ENCODE measurements at regions not wholly inside any gene's neighbourhood (a gene's known extent, or its start where the extent isn't known, plus 50 kb on each side); places are given as distances from the start of the nearest gene placed in this dataset.
"Not testable (repeated sequence)": the region's sequence is repeated elsewhere in the genome, so short reads cannot be mapped to it uniquely, and the experiment has no call there.

GRCh38 chr18:64807560-64807959 is 658.7 kb upstream of the LINC00305 start:
- no peak for DNase-seq

DNA sequence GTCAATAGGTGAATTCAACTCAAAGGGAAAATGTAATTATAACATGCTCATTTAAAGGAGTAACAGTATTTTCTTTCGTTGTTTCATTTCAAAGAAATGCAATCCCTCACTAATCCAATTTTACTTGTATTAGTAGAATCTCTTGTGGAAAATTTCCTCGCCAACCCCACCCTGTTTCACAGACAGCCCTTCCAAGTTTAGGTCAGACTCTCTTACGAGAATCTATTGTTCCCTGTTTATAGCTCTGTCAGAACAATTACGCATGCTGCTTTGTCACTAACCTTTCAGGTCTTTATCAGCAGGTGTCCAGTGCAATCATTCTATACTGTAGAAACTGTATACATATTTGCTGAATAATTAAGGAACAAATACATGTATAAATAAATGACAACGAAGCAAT is 657.8 kb upstream of the LINC00305 start:
- no peak for DNase-seq

DNA sequence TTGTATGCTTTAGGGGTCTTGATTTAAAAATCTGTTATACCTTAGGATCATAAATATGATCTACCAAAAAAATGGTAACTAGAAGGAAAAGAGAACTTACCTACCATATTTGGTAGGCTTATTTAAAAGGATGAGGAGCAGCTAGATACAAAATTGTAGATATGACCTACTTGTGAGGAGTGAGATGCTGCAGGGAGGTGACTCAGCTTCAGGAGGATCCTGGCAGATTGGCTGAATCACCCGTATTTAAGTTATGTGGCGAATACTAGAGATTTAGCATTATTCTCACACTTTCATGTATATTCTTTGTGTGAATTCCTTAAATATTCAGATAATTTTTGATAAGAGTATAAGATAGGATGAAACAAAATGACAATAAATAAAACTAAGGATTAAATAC is 657.3 kb upstream of the LINC00305 start:
- no peak for DNase-seq

DNA sequence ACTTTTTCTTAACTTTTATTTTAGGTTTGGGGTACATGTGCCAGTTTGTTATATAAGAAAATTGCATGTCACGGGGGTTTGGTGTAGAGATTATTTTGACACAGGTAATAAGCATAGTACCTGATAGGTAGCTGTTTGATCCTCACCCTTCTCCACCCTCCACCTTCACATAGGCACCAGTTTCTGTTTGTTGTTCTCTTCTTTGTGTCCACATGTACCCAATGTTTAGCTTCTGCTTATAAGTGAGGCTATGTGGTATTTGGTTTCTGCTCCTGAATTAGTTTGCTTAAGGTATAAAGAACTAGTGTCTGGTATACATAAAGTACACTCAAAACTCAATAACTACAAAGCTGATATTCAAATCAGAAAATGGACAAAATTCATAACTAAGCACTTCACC is 654.6 kb upstream of the LINC00305 start:
- DNase-seq = no peak

GRCh38 chr18:64800151-64800550 is 651.3 kb upstream of the LINC00305 start:
- no peak for DNase-seq

DNA sequence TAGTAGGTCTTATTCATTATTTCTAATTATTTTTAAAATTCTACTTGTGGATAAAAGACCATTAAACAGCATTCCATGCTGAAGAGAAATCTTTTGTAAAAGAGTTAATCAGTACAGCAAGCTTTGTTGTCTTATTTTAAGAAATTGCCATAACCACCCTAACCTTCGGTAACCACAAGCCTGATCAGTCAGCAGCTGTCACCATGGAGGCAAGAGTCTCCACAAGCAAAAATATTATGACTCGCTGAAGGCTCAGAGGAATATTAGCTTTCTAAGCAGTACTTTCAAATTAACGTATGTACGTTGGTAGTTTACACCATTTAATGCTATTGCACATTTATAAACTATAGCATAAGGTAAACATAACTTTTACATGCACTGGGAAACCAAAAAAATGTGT is 650.5 kb upstream of the LINC00305 start:
- no peak for DNase-seq

- no peak for DNase-seq
Measured at GRCh38 chr18:64791236-64791635, 642.3 kb upstream of the LINC00305 start.

- no peak for DNase-seq
Measured at GRCh38 chr18:64785686-64786085, 636.8 kb upstream of the LINC00305 start.

GRCh38 chr18:64777556-64777955 is 628.7 kb upstream of the LINC00305 start:
- DNase-seq = no peak

DNA sequence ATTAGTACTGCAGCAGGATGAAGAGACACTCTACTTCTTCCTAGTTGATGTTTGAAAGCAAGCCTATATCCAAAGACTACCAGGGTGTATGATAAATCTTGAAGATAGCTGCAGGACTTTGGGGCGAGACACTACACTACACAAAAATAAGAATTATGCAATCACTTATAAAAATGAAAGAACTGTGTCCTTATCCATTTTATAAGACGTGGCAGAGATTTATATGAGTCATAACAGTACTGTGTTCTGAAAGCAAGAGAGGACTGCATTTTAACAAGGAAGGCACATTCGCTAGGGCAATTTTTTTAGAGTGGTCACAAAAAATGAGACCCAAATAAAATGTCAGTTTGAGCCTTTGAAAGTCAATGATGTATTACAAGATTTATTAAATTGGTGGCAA is 617.0 kb upstream of the LINC00305 start:
- no peak for DNase-seq

DNA sequence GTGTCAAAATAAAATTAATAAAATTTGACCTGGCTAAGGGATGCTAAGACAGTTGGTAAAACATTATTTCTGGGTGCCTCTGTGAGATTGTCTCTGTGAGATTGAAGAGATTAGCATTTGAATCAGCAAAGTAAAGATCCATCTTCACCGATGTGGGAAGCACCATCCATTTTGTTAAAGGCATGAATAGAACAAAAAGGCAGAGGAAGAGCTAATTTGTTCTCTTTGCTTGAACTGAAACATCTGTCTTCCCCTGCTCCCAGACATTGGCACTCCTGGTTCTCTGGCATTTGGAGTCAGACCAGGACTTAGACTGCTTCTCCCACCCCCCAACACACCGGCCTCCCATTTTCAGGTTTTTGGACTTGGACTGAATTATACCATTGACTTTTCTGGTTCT is 603.8 kb upstream of the LINC00305 start:
- no peak for DNase-seq

- no peak for DNase-seq
Measured at GRCh38 chr18:64749884-64750283, 601.0 kb upstream of the LINC00305 start.

DNA sequence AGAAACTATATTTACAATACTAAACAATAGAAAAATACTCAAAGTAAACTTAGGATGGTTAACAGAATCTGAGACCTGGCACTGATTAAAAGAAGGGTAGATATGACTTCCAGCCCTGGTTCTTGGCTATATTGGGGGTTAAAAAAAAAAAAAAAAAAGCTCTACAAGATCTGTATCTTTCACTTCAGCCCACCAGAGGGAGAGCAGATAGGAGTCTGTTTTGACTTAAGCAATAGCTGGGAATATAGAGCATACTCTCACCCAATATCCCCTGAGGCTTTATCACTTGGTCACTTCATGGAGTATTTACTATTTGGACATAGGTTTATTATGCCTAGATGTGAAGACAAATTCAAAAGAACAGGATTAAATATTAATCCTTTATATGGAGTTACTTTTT is 598.9 kb upstream of the LINC00305 start:
- no peak for DNase-seq

DNA sequence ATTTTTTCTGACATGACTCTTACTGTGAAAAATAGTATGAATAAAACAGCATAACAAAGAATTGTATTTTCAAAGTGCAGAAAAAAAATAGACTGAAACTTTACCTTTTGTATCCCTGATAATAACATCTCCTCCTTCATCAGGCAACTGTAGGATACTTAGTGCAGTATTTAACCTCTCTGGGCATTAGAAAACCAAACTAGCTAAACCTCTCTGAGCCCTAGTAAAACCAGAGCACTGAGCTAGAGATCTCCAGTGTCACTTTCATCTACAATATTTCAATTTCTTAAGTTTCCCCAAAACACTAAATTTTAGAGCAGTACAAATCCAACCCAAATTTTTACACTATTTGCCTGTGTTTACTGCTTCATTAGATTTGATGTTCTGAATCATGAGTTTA is 594.0 kb upstream of the LINC00305 start:
- DNase-seq = no peak

DNA sequence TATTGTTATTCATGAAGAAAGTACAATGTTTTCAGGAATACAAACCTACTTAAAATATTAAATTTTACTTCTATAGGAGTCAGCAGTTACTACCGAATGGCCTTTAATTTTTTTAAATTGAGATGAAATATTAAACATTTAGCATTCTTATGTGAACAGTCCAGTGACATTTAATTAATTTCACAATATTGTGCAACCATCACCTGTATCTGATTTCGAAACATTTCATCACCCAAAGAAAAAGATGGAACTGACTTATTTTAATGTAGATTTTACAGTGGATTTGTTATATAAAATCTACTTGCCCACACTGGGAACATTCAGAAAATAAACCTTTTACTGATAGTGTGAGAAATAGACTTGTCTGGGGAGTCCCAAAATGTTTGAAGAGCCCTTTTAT is 585.2 kb upstream of the LINC00305 start:
- DNase-seq = no peak

DNA sequence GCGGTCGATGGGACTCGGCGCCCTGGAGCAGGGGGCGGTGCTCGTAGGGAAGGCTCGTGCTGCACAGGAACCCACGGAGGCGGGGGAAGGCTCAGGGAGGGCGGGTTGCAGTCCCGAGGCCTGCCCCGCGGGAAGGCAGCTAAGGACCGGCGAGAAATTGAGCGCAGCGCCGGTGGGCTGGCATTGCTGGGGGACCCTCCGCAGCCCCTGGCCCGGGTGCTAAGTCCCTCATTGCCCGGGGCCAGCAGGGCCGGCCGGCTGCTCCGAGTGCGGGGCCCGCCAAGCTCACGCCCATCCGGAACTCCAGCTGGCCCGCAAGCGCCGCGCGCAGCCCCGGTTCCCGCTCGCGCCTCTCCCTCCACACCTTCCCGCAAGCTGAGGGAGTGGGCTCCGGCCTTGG is 576.8 kb upstream of the LINC00305 start:
- DNase-seq = not testable (repeated sequence)

GRCh38 chr18:64720781-64721464 is 572.0 kb upstream of the LINC00305 start:
- DNase-seq = no peak

- no peak for DNase-seq
Measured at GRCh38 chr18:64718808-64719207, 569.9 kb upstream of the LINC00305 start.

GRCh38 chr18:64717026-64717425 is 568.1 kb upstream of the LINC00305 start:
- no peak for DNase-seq

GRCh38 chr18:64714086-64714485 is 565.2 kb upstream of the LINC00305 start:
- DNase-seq = no peak

- no peak for DNase-seq
Measured at GRCh38 chr18:64713284-64713683, 564.4 kb upstream of the LINC00305 start.

- DNase-seq = no peak
Measured at GRCh38 chr18:64712035-64712434, 563.1 kb upstream of the LINC00305 start.

GRCh38 chr18:64710105-64710861 is 561.4 kb upstream of the LINC00305 start:
- no peak for DNase-seq

DNA sequence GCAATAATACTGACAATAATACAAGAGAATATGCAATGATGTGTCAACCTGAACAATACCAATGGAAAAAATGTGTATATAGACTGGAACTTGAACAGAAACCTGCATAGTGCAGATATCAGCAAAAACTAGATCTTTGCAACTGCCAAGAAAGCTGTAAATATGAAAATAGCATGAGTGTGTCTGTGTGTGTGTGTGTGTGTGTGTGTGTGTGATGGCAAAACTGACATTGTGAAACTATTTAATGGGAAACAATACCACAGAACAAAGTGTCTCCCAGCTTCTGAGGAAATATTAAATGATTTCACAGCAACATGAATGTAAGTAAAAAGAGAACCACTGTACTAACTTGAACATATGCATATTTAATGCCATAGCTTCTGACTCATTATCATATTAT is 558.2 kb upstream of the LINC00305 start:
- no peak for DNase-seq

GRCh38 chr18:64699081-64699480 is 550.2 kb upstream of the LINC00305 start:
- no peak for DNase-seq

Data from right forelimb (tissue), 1 donor.